GM21786 (cell line): ENCODE measurements at regions not wholly inside any gene's neighbourhood (a gene's known extent, or its start where the extent isn't known, plus 50 kb on each side); places are given as distances from the start of the nearest gene placed in this dataset.

Experiments
- ATAC-seq: cut with Tn5 transposase; IDR thresholded peaks from one replicate; pipeline ENCODE4 v1.9.1; 2021; ENCODE audit not compliant: unreplicated experiment

GRCh38 chr4:152236519-152237056 lies 299.3 kb downstream of the FBXW7 start:
- no peak for ATAC-seq

DNA sequence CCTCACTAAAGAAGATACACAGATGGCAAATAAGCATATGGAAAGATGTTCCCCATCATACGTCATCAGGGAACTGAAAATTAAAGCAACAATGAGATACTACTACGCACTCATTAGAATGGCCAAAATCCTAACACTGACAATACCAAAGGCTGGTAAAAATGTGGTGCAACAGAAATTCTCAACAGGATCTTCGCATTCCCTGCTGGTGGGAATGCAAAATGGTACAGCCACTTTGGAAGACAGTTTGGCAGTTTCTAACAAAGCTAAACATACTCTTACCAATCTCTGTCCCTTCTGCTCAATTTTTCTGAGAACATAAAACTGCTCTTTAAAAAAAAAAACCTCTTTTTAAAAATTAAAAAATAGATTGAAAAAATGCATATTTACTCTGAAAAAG lies 300.2 kb downstream of the FBXW7 start:
- ATAC-seq = no peak

DNA sequence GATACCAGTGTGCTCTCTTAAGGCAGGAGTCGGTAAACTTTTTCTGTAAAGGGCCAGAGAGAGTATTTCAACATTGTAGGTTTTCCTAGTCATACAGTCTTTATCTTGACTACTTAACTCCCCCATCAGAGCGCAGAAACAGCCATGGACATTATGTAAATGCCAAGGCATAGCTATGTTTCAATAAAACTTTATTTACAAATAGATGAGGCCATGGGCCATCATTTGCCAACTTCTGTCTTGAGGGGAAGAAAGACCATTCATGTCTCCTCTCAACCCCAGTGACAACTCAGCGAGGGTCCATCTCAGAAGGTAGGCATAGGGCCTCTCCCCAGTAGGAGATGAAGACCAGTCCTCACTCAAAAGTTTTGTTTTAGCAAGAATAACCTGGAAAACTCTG lies 301.3 kb downstream of the FBXW7 start:
- no peak for ATAC-seq

DNA sequence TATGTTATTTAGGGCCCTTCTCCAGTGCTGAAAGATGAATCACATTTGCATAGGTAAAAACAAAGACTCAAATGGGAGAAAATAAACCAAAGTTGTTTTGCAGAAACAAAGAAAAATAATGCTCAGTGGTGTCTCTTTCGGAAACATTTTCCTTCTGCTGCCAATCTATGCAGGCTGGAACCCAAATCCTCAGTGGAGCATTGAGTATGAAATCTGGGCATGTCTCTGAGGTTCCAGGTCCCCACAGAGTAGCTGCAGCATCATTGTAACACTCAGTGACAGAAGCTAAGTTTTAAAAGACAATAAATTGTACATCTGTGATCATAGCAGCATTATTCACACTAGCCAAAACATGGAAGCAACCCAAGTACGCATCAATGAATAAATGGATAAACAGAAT lies 303.6 kb downstream of the FBXW7 start:
- no peak for ATAC-seq

- no peak for ATAC-seq
Measured at GRCh38 chr4:152229782-152230289, 306.1 kb downstream of the FBXW7 start.

GRCh38 chr4:152225680-152226079 lies 310.2 kb downstream of the FBXW7 start:
- ATAC-seq = no peak

- ATAC-seq = no peak
Measured at GRCh38 chr4:152224721-152225420, 311.0 kb downstream of the FBXW7 start.

DNA sequence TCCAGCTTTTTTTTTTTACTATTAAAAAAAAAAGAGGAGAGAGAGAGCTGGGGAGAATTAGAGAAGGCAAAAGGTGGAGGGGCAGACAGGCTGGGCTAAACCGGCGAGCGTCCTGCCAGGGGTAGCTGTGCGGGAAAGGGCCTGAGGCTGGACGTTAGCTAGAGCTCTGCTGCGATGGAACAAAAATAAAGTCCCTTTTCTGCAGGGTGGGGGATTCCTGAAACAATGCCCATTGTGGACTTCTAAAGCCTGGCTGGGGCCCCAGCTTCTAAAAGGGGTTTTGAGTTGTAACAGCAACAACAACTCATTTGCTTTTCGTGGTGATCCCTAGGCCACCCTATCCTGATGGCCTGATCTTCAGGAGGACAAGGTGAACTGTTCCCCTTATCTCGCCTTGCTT lies 311.7 kb downstream of the FBXW7 start:
- ATAC-seq = no peak

GRCh38 chr4:152223600-152223999 lies 312.3 kb downstream of the FBXW7 start:
- ATAC-seq = no peak

DNA sequence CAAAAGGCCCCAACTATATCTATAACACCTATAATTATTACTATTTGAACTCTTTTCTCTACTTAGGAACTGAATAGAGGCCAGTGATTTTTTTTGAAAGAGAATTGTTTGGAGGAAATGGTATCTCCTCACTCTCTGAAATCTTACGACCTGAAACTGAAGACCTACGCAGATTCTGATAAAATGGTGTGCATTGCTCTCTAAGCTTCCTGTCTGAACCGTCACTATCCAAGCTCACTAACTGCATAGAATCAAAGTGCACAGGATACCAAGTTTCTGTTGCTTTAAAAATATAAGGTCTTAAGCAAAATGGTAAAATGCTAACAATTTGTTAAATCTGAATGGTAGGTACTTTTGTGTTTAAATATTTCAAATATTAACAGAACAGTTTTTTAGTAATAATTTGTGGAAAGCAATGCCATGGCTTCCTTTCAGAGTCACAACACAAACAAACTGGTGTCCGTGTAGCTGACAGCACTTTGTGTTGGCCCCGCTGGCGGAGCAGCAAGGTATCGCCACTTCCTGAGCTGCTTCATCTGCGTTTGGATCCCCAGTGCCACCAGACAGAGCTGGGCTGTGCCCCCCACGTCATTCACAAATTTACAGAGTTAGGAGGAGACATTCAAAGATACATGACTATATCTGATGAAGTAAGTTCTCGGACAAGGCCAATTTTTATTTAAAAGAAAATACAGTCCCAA lies 313.9 kb downstream of the FBXW7 start:
- ATAC-seq = no peak

DNA sequence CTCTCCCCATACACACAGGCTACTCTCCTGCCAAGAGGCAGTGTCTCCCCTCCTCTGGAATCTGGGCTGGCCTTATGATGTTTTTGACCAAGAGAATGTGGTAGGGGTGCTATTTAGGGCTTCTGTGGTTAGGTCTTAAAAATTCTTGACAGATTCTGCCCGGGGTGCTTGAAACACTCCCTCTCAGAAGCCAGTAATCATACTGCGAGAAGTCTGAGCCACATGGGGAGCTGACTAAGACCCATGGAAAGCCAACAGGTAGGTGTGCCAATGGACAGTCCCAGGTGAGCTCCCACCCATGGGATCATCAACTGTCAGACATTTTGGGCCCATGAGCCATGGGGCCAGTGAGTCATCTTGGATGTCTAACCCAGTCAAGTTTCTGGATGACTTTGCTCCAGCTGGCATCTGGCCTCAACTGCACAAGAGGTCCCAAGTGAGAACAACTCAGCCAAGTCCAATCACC lies 315.7 kb downstream of the FBXW7 start:
- ATAC-seq = peak; percentile 65

DNA sequence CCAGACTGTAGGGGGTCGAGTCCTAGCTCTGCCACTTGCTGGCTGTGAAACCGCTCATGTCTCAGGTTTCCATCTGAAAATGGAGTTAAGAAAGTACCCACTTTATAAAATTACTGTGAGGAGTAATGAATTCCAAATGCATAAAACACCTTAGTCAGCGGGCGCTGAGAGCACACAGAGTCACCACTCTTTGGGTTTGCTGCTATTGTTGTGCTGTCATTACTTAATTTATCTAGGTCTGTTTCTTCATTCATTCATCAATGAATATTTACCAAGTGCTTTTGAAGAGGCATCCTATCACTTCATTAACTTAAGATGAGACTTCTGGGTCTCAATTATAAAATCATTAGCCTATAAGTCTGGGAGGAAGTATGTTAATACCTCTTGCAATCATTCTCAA lies 317.3 kb downstream of the FBXW7 start:
- ATAC-seq = no peak

DNA sequence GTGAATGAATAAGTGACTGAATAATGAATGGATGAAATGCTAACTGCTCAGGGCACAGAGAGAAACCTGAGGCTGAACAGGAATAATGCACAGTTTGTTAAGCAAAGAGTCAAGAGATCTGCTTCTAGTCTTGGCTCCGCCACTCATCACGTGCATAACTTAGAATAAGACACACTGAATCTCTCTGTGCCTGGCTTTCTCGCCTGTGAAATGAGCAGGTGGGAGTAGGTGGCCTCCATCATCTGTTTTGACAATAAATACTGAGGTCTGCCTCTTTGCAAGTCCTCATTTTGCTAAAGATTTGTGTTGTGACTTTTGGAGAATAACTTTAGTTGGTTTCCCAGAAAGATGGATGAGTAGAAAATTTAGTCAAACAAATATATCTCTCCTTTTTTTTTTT lies 318.0 kb downstream of the FBXW7 start:
- ATAC-seq = no peak

- no peak for ATAC-seq
Measured at GRCh38 chr4:152211936-152212653, 323.8 kb downstream of the FBXW7 start.

- peak; percentile 89 for ATAC-seq
Measured at GRCh38 chr4:152209772-152210493, 326.0 kb downstream of the FBXW7 start.

- ATAC-seq = no peak
Measured at GRCh38 chr4:152207378-152207720, 328.5 kb downstream of the FBXW7 start.

- ATAC-seq = no peak
Measured at GRCh38 chr4:152206646-152207377, 329.1 kb downstream of the FBXW7 start.

- no peak for ATAC-seq
Measured at GRCh38 chr4:152206185-152206584, 329.7 kb downstream of the FBXW7 start.

DNA sequence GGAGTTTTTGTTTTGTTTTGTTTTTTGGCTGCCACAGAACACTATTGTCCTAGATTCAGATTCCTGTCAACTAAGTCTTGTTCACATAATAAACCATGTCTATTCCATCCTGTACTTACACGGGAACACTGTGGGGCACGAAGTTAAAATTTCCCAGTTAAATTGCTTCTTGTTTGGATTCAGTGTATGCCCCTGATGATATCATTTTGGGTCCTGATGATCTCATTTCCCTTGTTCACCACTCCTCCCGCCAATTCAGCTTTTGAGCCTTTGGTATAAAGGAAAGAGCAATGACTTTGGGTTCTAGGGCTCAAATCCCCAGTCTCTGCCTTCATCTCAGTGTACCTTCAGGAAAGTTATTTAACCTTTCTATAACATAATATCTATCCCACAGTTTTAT lies 333.5 kb downstream of the FBXW7 start:
- ATAC-seq = no peak
